GM12878 (cell line): ENCODE measurements at regions not wholly inside any gene's neighbourhood (a gene's known extent, or its start where the extent isn't known, plus 50 kb on each side); places are given as distances from the start of the nearest gene placed in this dataset.

ENCODE experiments used
- BACH1 ChIP-seq: fragments of 450-650 bp; IDR thresholded peaks from 2 replicates; pipeline ENCODE4 v1.6.1; 2017; ENCODE audit warnings: mild to moderate bottlenecking, borderline replicate concordance
- CTCF ChIP-seq, 3 experiments: IDR thresholded peaks in 2 of 3; conservative IDR thresholded peaks in 1 of 3; 2 replicates each; pipeline ENCODE4 v1.5.1; 2011; ENCODE audit warnings: low read depth in 3 of 3, low read length in 3 of 3, mild to moderate bottlenecking in 3 of 3, control low read depth in 2 of 3, moderate library complexity in 2 of 3, inconsistent platforms in 1 of 3, mixed read lengths in 1 of 3; ENCODE audit not compliant: control insufficient read depth in 2 of 3, insufficient read depth in 1 of 3; ENCODE audit errors: extremely low read depth in 1 of 3
- HDAC2 ChIP-seq: fragments of 200-600 bp; sonication (generic); IDR thresholded peaks from 2 replicates; pipeline ENCODE4 v1.6.1; 2017
- HSF1 ChIP-seq: fragments of 150-350 bp; IDR thresholded peaks from 2 replicates; pipeline ENCODE4 v1.6.1; 2014; ENCODE audit warnings: mild to moderate bottlenecking, low read depth, low read length
- JUNB ChIP-seq: IDR thresholded peaks from 2 replicates; pipeline ENCODE4 v1.6.1; 2016; ENCODE audit warnings: antibody characterized with exemption, mild to moderate bottlenecking
- MAX ChIP-seq: IDR thresholded peaks from 2 replicates; pipeline ENCODE4 v1.6.1; 2012; ENCODE audit warnings: low read depth, low read length, improper control_type of control experiment
- MYC ChIP-seq: IDR thresholded peaks from 2 replicates; pipeline ENCODE4 v1.6.1; 2011; ENCODE audit warnings: mild to moderate bottlenecking, low read length, moderate library complexity, inconsistent platforms; ENCODE audit not compliant: insufficient read depth, insufficient replicate concordance, insufficient read length, severe bottlenecking
- NFXL1 ChIP-seq: fragments of 450-650 bp; IDR thresholded peaks from 2 replicates; pipeline ENCODE4 v1.6.1; 2017; ENCODE audit warnings: antibody characterized with exemption, mild to moderate bottlenecking, borderline replicate concordance
- REST ChIP-seq: IDR thresholded peaks from 2 replicates; pipeline ENCODE4 v1.6.1; 2012; ENCODE audit warnings: mild to moderate bottlenecking, low read depth, low read length
- YBX1 ChIP-seq: fragments of 450-650 bp; IDR thresholded peaks from 2 replicates; pipeline ENCODE4 v1.6.1; 2016; ENCODE audit warnings: antibody characterized with exemption

- TF ChIP-seq HSF1 (no peak), CTCF (IDR thresholded peaks at IDR 0.05 in 2 of 3, conservative IDR thresholded peaks at IDR 0.05 in 1 of 3; ENCODE audit: control insufficient read depth in 2 of 3, extremely low read depth in 1 of 3, insufficient read depth in 1 of 3, low read depth in 3 of 3, low read length in 3 of 3) (no peak), MYC (no peak), HDAC2 (no peak), NFXL1 (no peak), YBX1 (no peak), JUNB (no peak), REST (no peak), MAX (no peak), BACH1 (no peak)
Observed at GRCh38 chr9:107712390-107712789, 222.8 kb upstream of the KLF4 start.
